Coronary artery (tissue), 2 donors: ENCODE measurements at regions not wholly inside any gene's neighbourhood (a gene's known extent, or its start where the extent isn't known, plus 50 kb on each side); places are given as distances from the start of the nearest gene placed in this dataset.

Source experiments
- DNase-seq: peaks from one replicate; pipeline ENCODE4 v3.0.0-alpha.2; 2017; ENCODE audit warnings: low spot score
- H3K27ac ChIP-seq, 2 donors: fragments of 200-600 bp; sonication (generic); one replicate each; pipeline ENCODE4 v1.5.1; 2016 to 2019
- H3K4me3 ChIP-seq: fragments of 200-600 bp; sonication (generic); 2 replicates; pipeline ENCODE4 v1.5.1; 2016; ENCODE audit warnings: mild to moderate bottlenecking, moderate library complexity
- TF ChIP-seq, protein P1 (sequence below): fragments of 200-600 bp; sonication (generic); IDR thresholded peaks from one replicate; pipeline ENCODE4 v1.5.1; 2019; ENCODE audit warnings: antibody characterized with exemption

DNA sequence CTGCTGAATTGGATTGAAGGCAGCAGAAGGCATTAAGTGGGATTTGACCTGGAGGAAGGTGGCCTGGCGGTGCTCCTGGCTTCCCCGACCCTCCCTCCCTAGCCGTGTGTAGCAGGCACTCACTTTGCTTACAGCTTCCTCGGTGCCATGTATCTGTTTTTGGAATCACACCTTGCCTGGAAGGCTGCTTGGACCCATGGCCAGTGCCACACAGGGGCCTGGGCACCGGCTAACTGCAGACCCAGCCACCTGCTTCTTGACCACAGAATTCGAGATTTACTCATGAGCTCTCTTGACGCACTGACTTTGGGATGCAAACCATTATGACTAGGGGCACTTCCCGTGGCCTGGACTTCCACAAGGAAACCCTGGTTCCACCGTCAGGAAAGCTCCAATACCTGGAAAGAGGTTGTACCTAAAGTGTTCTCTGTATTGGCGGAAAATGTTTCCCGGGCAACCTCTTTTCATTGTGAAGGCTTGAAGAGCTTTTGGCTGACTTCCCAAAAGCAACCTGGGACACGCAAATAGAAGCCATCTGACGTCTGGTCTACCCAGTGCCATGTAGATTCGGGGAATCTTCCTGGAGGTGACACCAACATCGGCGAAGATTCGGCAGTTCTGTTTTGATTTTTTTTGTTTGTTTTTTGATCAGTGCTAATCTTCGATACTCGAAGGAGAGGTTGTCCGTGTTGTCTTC lies 125.6 kb upstream of the RTL1 start:
- H3K27ac ChIP-seq: no peak overlapping the region
- DNase-seq: no peak
- TF ChIP-seq, protein P1, sequence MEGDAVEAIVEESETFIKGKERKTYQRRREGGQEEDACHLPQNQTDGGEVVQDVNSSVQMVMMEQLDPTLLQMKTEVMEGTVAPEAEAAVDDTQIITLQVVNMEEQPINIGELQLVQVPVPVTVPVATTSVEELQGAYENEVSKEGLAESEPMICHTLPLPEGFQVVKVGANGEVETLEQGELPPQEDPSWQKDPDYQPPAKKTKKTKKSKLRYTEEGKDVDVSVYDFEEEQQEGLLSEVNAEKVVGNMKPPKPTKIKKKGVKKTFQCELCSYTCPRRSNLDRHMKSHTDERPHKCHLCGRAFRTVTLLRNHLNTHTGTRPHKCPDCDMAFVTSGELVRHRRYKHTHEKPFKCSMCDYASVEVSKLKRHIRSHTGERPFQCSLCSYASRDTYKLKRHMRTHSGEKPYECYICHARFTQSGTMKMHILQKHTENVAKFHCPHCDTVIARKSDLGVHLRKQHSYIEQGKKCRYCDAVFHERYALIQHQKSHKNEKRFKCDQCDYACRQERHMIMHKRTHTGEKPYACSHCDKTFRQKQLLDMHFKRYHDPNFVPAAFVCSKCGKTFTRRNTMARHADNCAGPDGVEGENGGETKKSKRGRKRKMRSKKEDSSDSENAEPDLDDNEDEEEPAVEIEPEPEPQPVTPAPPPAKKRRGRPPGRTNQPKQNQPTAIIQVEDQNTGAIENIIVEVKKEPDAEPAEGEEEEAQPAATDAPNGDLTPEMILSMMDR: no peak
- H3K4me3 ChIP-seq: no peak overlapping the region

DNA sequence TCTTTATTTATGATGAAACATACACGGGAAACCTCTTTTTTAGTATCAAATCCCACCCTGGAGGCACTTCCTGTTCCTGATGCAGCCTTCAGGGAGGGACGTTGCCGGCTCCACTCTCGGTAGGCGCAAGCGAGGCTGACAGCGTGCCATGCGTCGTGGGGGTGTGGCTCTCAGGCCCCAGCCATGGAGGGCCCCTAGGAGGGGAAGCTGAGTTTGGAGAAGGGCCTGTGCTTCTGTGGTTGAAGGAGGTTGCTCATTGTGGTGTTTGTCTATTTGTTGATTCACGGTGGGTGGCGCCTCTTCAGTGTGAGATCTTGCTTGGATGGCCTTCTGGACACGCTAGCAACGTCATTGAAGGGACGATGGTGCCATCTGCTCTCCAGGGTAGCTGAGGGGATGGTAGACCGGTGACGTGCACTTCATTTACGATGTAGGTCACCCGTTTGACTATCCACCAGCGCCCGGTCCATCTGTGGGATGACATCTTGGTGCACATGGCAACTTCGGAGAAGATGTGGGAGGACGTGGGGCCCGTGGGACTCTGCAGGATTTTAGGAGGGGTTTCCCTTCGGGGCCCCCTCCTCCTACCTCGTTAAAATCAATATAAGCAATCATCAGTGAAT lies 126.3 kb upstream of the RTL1 start:
- TF ChIP-seq, protein P1: no peak
- DNase-seq: no peak
- H3K27ac ChIP-seq: no peak overlapping the region
- H3K4me3 ChIP-seq: no peak overlapping the region

DNA sequence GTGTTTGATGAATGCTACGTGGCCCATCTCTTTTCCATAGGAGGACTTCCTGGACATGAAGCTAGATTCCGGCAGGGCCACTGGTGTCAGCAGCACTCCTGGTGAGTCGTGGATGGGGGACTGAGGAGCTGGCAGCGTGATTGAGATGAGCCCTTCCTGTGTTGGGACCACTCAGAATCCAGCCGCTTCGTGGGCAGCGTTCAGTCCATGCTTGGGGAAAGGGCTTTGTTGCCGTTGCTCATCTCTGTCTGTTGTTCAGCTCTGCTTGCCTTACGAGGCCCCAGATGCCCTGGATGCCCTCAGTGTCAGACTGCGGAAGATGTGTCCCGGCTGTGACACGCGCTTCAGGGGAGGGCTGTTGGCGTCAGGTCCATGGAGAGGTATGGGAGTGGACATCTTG lies 127.1 kb upstream of the RTL1 start:
- H3K27ac ChIP-seq: no peak overlapping the region
- no peak for DNase-seq
- no peak overlapping the region for H3K4me3 ChIP-seq
- TF ChIP-seq, protein P1: no peak

DNA sequence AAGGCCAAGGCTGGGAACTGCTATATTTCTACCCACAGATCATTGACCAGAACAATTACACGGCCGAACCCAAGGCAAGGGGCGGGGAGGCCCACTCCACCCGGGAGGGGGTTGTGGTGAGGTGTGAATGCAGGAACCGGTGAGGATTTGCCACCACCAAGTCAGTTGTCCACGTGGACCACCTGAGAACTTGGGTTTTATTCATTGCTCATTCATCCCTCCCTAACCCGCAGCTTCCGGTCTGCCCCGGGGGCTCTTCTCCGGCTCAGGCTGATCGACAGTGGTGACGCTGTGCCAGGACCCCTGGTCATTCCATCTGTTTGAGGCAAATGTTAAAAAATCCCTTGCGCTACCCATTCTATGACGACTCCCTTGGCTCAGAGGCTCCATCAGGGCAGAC lies 127.7 kb upstream of the RTL1 start:
- TF ChIP-seq, protein P1: no peak
- DNase-seq: no peak
- H3K27ac ChIP-seq: no peak overlapping the region
- H3K4me3 ChIP-seq: no peak overlapping the region

DNA sequence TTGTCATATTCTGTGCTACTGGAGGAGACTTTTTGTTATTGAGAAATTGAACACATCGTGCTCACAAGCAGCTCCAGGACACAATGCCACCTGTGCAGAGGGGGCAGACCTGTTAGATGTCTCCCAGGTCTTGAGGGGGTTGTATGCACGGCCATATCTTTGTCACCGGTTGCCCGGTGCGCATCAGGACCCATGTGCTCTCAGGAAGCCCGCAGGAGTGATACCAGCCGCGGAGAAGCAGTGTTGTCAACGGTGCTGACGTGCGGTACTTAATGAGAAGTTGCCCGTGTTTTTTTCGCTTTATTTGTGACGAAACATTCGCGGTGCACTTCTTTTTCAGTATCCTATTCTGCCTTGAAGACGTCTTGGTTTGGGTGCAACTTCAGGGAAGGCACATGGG lies 128.2 kb upstream of the RTL1 start:
- DNase-seq: no peak
- TF ChIP-seq, protein P1: no peak
- Histone ChIP-seq H3K4me3 (no peak overlapping the region), H3K27ac (no peak overlapping the region)

DNA sequence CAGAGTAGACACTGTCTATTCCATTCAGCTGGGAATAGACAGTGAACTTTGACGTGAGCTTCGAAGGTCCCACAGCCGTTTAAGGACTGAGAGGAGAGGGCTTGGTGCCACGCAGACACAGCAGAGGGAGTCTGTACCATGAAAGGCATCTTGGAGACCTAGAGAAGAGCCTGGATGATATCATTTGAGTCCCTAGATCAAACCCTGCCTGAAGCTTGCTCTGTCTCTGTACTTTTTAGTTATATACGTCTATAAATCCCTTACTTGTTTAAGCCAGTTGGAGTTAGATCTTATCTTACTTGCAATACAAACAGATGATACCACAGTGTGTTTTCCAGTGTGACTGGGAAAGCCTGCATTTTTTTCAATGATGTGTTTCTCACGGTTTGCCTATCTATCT lies 128.9 kb upstream of the RTL1 start:
- no peak overlapping the region for H3K4me3 ChIP-seq

More for the DNA sequence above, 128.9 kb upstream of the RTL1 start:
- H3K27ac ChIP-seq: no peak overlapping the region
- DNase-seq: no peak
- TF ChIP-seq, protein P1: no peak
